Activated effector memory CD4-positive, alpha-beta T cell treated with Interleukin-2 at 50 U/mL for 16 hours (primary cell): ENCODE measurements at regions not wholly inside any gene's neighbourhood (a gene's known extent, or its start where the extent isn't known, plus 50 kb on each side); places are given as distances from the start of the nearest gene placed in this dataset.
"Not testable (repeated sequence)": the region's sequence is repeated elsewhere in the genome, so short reads cannot be mapped to it uniquely, and the experiment has no call there.

ENCODE experiments used
- DNase-seq: peaks from one replicate; pipeline ENCODE4 v3.0.0-alpha.2; 2020

GRCh38 chr13:75175575-75175974 lies 306.4 kb downstream of the TBC1D4 start:
- no peak for DNase-seq

GRCh38 chr13:75175097-75175496 lies 306.9 kb downstream of the TBC1D4 start:
- not testable (repeated sequence) for DNase-seq

DNA sequence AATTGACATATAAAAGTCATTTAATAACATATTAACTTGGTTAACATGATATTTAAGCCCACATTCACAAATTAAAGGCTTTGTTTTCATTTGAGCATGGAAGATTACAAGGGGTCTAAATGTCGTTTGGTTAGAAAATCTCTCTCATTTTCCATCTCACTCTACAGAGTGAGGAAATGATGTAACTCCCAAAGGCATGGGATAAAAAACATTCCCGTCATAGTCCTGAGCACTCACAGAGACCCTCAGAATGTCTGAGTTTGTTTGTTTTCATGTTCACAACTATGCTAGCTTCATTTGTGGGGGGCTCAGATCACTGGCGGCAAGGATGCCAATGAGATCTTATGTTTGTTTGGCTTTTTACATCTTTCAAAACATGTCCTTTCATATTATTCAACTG lies 307.5 kb downstream of the TBC1D4 start:
- no peak for DNase-seq

DNA sequence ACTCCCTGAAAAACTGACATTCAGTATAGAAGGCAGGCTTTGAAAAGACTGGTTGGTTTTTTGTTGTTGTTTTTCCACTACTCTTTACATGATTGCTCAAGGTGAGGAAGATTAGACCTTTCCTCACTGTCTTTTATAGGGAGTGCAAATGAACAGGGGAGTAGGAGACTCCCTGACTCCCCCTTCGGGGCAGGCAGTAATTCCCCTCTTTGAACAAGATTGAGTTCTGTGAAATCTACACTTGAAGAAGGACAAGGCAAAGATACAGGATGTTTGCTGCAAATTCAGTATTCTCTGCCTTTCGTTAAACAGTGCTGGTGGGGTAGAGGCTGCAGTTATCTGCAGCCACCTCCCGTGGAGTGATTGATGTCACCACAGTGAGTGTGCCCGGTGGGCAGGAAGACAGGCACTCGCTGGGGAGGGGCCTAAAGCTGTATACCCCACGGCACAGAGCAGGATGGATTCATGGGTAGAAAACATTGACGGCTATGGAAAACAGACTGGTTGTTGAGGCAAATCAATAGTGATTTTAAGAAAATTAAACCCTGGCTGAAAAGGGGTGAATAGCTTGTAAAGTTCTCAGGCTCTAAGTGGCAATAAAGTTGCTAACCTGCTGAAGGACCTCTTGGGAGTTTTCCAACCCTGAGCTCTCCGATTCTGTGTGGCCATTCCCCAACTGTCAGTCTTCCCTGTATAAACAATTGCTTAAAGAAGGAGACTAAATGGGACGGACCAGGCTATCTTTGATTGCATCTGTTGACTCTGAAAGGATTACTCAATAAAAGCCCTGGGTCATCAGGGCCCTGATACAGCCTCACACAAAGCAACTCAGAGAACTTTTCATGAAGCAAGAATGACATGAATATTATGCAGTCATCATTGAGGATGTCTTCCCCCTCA lies 308.3 kb downstream of the TBC1D4 start:
- DNase-seq, result no peak

GRCh38 chr13:75170311-75170710 lies 311.7 kb downstream of the TBC1D4 start:
- no peak for DNase-seq

DNA sequence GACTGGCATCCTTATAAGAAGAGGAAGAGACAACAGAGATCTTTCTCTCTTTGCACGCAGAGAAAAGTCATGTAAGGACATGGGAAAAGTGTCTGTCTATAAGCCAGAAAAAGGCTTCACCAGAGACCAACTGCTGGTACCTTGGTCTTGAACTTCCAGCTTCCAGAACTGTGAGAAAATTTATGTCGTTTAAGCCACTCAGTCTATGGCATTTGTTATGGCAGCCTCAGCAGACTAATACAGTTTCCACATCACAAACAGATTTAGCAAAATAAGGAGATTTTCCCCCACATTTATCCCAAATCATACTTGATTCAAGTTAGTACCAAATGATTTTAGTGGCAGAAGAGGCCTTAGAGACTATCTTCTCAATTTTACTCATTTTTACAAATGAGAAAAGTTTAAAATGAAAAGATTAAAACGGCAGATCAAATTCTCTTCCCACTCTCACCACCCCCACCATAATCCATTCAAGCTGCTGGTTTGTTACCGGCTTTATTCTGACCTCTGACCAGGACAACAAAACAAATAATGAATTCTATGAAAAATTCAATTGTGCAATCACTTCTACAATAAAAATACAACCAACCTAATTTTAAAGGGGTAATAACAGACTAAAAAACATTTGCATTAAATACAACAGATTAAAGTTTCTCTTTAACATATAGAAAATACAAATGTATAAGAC lies 316.3 kb downstream of the TBC1D4 start:
- no peak for DNase-seq

DNA sequence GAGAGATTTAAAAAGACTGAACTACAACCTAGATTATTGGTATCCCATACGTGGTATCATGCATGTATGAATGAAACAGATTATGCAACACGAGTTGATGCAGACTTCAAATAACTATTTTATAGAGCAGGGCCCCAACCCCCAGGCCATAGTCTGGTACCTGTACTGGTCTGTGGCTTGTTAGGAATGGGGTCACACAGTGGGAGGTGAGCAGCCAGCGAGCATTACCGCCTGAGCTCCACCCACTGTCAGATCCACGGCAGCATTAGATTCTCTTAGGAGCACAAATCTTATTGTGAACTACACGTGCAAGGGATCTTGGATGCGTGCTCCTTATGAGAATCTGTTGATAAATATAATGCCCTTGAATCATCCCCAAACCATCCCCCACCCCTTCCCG lies 320.2 kb downstream of the TBC1D4 start:
- no peak for DNase-seq

- no peak for DNase-seq
These were observed 321.0 kb downstream of the TBC1D4 start for GRCh38 chr13:75160984-75161383.

- DNase-seq, result no peak
These were observed 327.6 kb downstream of the TBC1D4 start for GRCh38 chr13:75154331-75154730.

GRCh38 chr13:75153834-75154233 lies 328.1 kb downstream of the TBC1D4 start:
- no peak for DNase-seq

- no peak for DNase-seq
These were observed 328.6 kb downstream of the TBC1D4 start for GRCh38 chr13:75153386-75153785.

GRCh38 chr13:75151081-75151643 lies 330.8 kb downstream of the TBC1D4 start:
- no peak for DNase-seq

DNA sequence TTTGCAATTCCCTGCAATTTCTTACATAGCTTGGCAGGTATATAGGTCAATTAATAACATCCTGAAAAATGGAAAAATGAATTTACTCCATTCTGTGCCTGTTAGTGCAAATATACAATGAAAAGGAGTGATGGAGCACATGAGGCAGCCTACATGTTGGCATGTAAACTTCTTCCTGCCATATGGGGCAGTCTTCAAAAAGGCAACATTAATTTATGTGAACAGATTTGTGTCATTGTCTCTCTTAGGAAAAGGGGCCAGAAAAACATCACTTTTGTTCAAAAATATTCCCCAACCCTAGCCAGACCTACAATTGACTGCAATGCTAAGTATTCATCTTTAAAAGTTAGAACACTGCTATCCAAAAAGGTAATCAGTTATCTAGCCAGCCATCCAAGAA lies 332.2 kb downstream of the TBC1D4 start:
- no peak for DNase-seq

DNA sequence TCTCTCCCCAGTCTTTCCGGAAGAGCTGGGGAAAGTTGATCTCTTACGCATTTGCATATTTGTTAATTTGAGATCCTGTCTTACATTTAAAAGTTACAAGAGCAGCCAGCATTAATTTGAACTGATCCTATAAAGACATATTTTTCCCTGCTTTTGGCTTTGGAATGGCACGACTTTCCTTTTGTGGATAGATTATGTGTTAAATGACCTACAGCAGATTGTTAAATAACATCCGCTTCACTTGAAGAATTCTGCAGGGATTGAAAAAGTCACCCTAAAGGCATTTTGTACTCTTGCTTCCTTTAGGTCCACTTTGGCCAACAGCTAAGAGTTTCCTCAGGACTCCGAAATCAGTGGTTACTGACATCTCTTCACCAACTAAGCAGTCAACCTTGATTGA lies 334.0 kb downstream of the TBC1D4 start:
- no peak for DNase-seq

- DNase-seq, result no peak
These were observed 335.5 kb downstream of the TBC1D4 start for GRCh38 chr13:75146436-75146835.

- DNase-seq, result no peak
These were observed 336.0 kb downstream of the TBC1D4 start for GRCh38 chr13:75145927-75146326.

GRCh38 chr13:75139291-75139690 lies 342.7 kb downstream of the TBC1D4 start:
- no peak for DNase-seq

DNA sequence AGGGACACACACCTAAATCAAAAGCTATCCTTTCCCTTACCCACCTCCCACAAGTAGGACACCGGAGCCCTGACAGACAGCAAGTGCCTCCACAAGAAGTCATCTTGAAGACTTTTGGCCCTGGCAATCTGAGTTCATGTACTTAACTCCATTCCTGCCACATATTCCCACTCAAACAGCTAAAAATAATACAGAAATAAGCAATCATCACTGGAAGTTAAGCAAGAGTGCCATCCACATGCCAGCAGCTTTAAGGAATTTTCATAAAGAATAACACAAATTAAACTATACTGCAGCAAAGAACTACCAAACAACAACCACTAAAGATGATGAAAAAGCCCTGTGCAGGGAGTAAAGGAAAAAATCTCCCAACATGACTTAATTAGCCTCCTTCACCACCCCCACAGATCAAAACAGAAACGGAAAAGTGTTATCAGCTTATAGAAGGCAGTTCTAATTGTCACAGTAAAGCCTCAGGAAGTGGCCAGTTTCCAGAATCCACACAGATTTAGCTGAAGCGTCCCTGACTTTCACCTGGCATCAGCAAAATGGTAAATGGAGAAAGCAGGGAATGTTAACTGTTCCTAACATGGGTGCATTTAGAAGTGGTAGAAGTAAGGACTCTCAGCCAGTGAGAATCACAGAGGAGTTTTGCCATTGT lies 343.9 kb downstream of the TBC1D4 start:
- DNase-seq, result no peak

DNA sequence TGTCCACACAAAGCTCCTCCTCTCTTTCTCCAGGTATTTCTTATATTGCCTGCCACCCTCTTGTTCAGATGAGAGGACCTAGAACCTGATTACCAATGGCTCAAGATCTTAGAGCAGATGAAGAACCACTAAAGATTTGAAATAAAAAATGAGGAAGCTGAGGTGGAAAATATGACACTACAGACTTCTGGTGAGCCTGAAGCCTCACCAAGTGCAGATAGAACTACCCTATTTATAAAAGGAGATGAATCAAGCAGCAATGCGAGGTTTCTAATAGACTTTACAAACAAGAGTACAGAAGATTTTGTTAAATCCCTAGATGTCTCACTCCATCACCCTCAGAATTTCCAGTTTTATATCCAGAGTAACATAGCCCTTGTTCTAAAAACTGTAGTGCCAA lies 345.8 kb downstream of the TBC1D4 start:
- DNase-seq, result no peak

- DNase-seq, result no peak
These were observed 346.6 kb downstream of the TBC1D4 start for GRCh38 chr13:75135325-75135825.

DNA sequence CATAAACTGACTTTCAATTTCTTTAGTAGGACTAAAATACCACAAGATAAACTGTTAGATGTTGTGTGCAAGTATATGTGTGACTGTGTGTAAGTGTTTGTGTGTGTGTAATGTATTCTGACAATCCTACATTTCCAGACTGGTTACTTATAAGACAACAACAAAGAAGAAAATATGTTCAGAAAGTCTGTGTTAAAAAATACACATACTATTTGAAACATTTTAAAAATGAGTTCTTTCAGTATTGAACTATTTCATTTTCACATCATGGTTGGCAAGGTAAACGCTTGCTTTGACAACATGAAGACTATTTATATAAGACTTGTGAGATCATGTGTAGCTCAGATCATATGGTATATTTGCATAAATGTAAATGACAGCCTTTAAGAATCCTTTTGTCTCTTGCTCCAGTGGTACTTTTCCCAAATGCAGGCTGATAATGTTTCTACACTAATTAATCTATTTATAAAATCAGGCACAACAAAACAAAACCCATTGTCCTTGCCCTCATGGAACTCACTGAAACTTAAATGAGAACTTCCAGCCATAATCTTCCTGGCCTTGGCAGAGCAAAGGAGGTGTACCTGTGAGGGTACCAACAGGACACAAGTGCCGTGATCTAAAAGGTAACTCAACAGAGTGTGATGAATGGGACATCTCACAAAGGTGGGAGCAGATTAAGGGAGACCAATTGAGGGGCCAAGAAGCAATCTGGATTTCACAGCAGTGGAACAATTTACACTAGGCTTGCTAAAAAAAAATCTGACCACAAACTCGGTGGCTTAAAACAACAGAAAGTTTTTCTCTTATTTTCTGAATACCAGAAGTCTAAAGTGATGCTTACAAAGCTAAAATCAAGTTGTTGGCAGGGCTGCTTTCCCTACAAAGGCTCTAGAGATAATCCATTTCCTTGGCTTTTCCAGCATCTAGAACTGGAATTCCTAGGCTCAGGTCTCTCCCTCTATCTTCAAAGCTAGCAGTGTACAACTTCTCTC lies 349.0 kb downstream of the TBC1D4 start:
- DNase-seq, result no peak

- no peak for DNase-seq
These were observed 352.6 kb downstream of the TBC1D4 start for GRCh38 chr13:75129331-75129730.
